Lower leg skin (tissue), 4 donors: ENCODE measurements at regions not wholly inside any gene's neighbourhood (a gene's known extent, or its start where the extent isn't known, plus 50 kb on each side); places are given as distances from the start of the nearest gene placed in this dataset.
"Not testable (repeated sequence)": the region's sequence is repeated elsewhere in the genome, so short reads cannot be mapped to it uniquely, and the experiment has no call there.

Experiments
- DNase-seq, 2 donors: peaks; one replicate each; pipeline ENCODE4 v3.0.0-alpha.2; 2019; ENCODE audit warnings: low spot score in 2 of 2
- H3K4me3 ChIP-seq: fragments of 200-600 bp; sonication (generic); 2 replicates; pipeline ENCODE4 v1.5.1; 2017; ENCODE audit warnings: mild to moderate bottlenecking, low read depth; ENCODE audit not compliant: poor library complexity, severe bottlenecking
- CTCF ChIP-seq, 3 donors: fragments of 450-650 bp; IDR thresholded peaks; one replicate each; pipeline ENCODE4 v1.5.1; 2016; ENCODE audit warnings: antibody characterized with exemption in 3 of 3, mild to moderate bottlenecking in 3 of 3, moderate library complexity in 2 of 3
- POLR2A ChIP-seq, 2 donors: fragments of 450-650 bp; IDR thresholded peaks; one replicate each; pipeline ENCODE4 v1.6.1; 2016 to 2017; ENCODE audit warnings: antibody characterized with exemption in 2 of 2, mild to moderate bottlenecking in 1 of 2, moderate library complexity in 1 of 2
- WGBS, 2 donors: methylation state at CpG; one replicate each; pipeline ENCODE4 v1.1.5; 2018; 5-methylcytosine and 5-hydroxymethylcytosine counted together
- intact Hi-C: fragments of 100-400 bp; cut with DNase I; formaldehyde crosslinking; loops from one replicate; pipeline ENCODE4 v1.15.0; 2023; ENCODE audit warnings: low total_unique reads

GRCh38 chr15:53903129-53903528, 75.1 kb upstream of the UNC13C start:
- no peak overlapping the region for H3K4me3 ChIP-seq
- no peak for DNase-seq
- TF ChIP-seq POLR2A (IDR thresholded peaks at IDR 0.05) (no peak), CTCF (IDR thresholded peaks at IDR 0.05) (no peak)
- intact Hi-C loops = no loop called here
- WGBS, 2 donors = 60 to 81% methylated on average over 1 of the region's 1 CpG

DNA sequence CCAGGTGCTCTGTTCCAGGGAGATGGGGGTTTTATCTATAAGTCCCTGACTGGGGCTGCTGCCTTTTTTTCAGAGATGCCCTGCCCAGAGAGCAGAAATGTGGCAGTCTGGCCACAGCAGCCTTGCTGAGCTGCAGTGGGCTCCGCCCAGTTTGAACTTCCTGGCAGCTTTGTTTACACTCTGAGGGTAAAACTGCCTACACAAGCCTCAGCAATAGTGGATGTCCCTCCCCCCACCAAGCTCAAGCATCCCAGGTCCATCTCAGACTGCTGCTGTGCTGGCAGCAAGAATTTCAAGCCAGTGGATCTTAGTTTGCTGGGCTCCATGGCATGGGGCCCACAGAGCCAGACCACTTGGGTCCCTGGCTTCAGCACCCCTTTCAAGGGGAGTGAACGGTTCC, 84.8 kb upstream of the UNC13C start:
- intact Hi-C loops, DNase-seq, H3K4me3 ChIP-seq: not testable (repeated sequence)
- 82 to 94% methylated on average over 2 of the region's 2 CpGs for WGBS, 2 donors

GRCh38 chr15:53891862-53892261, 86.4 kb upstream of the UNC13C start:
- intact Hi-C loops, DNase-seq, H3K4me3 ChIP-seq: not testable (repeated sequence)
- 62 to 78% methylated on average over 3 of the region's 3 CpGs for WGBS, 2 donors

GRCh38 chr15:53884441-53884840, 93.8 kb upstream of the UNC13C start:
- intact Hi-C loops = no loop called here
- H3K4me3 ChIP-seq = no peak overlapping the region
- WGBS, 2 donors = 48 to 59% methylated on average over 2 of the region's 2 CpGs
- TF ChIP-seq CTCF (IDR thresholded peaks at IDR 0.05) (no peak), POLR2A (IDR thresholded peaks at IDR 0.05) (no peak)
- no peak for DNase-seq

- no peak for DNase-seq
- 0 to 42% methylated on average over 1 of the region's 1 CpG for WGBS, 2 donors
These were observed 95.9 kb upstream of the UNC13C start for GRCh38 chr15:53882311-53882710.

GRCh38 chr15:53880357-53880756, 97.9 kb upstream of the UNC13C start:
- TF ChIP-seq CTCF (IDR thresholded peaks at IDR 0.05) (no peak), POLR2A (IDR thresholded peaks at IDR 0.05) (no peak)
- WGBS, 2 donors = 55 to 58% methylated on average over 8 of the region's 8 CpGs
- no peak overlapping the region for H3K4me3 ChIP-seq
- intact Hi-C loops = no loop called here
- no peak for DNase-seq

More at GRCh38 chr15:53882311-53882710, 95.9 kb upstream of the UNC13C start:
- no peak for TF ChIP-seq POLR2A (IDR thresholded peaks at IDR 0.05)
- TF ChIP-seq CTCF (IDR thresholded peaks at IDR 0.05) = no peak
- intact Hi-C loops = no loop called here
- H3K4me3 ChIP-seq = no peak overlapping the region

- intact Hi-C loops = no loop called here
- DNase-seq = no peak
- TF ChIP-seq POLR2A (IDR thresholded peaks at IDR 0.05) = no peak
- no peak for TF ChIP-seq CTCF (IDR thresholded peaks at IDR 0.05)
- no peak overlapping the region for H3K4me3 ChIP-seq
- 72 to 78% methylated on average over 2 of the region's 2 CpGs for WGBS, 2 donors
These were observed 102.5 kb upstream of the UNC13C start for GRCh38 chr15:53875711-53876110.
